GM12878 (cell line): ENCODE measurements at regions not wholly inside any gene's neighbourhood (a gene's known extent, or its start where the extent isn't known, plus 50 kb on each side); places are given as distances from the start of the nearest gene placed in this dataset.

Source experiments
- ATAC-seq: fragments of 200-7000 bp; cut with Tn5 transposase; 3 replicates; pipeline ENCODE4 v1.9.1; 2020; ENCODE audit warnings: mild to moderate bottlenecking, moderate library complexity
- BruUV-seq: library from RNA; stranded (reverse); fragments of 400-500 nt; replicated peaks from 2 replicates; lab custom pipeline; 2021; lab: Mats Ljungman, UMichigan
- CTCF ChIA-PET: fragments of 300-600 bp; sonication (Branson Sonifier 250); formaldehyde crosslinking; extraction: SDS; loops from one replicate; lab custom pipeline; 2021; ENCODE audit warnings: inconsistent platforms; lab: Yijun Ruan, JAX
- POLR2A ChIA-PET: fragments of 350-600 bp; formaldehyde crosslinking; extraction: SDS; loops from one replicate; lab custom pipeline; 2021; ENCODE audit warnings: inconsistent platforms; lab: Charles Lee
- RAD21 ChIA-PET: fragments of 300-600 bp; sonication (Branson Sonifier 250); formaldehyde crosslinking; loops from one replicate; lab custom pipeline; 2023; ENCODE audit warnings: antibody characterized with exemption; ENCODE audit not compliant: unreplicated experiment; lab: Charles Lee
- SMC1A ChIA-PET: fragments of 300-600 bp; sonication (Branson Sonifier 250); formaldehyde crosslinking; loops from one replicate; lab custom pipeline; 2023; ENCODE audit not compliant: unreplicated experiment, uncharacterized antibody; lab: Charles Lee
- DNase-seq: peaks from one replicate; pipeline ENCODE4 v3.0.0-alpha.2; 2011; ENCODE audit warnings: low read depth, low spot score
- FAIRE-seq: peaks from 3 replicates; lab custom pipeline; 2011; peaks lifted over from hg19 to GRCh38; lab: Jason Lieb, UNC
- H2AFZ ChIP-seq: 2 replicates; pipeline ENCODE4 v1.6.0; 2011; ENCODE audit warnings: low read depth, low read length, control low read depth; ENCODE audit not compliant: control insufficient read depth
- H3K27ac ChIP-seq: 2 replicates; pipeline ENCODE4 v1.5.1; 2011; ENCODE audit warnings: control low read depth; ENCODE audit not compliant: control insufficient read depth, insufficient read depth
- H3K27me3 ChIP-seq, 2 experiments: replicated peaks in 1 of 2; 2 replicates each; pipeline versions ENCODE4 v1.6.0 to v1.6.1; 2011; ENCODE audit warnings: low read length in 1 of 2; ENCODE audit not compliant: control insufficient read depth in 2 of 2, insufficient read depth in 2 of 2
- H3K36me3 ChIP-seq, 2 experiments: 2 replicates each; pipeline ENCODE4 v1.5.1; 2011; ENCODE audit warnings: low read length in 1 of 2; ENCODE audit not compliant: control insufficient read depth in 2 of 2, insufficient read depth in 2 of 2
- H3K4me1 ChIP-seq: 2 replicates; pipeline ENCODE4 v1.6.1; 2011; ENCODE audit warnings: mild to moderate bottlenecking, low read length, moderate library complexity, mixed read lengths; ENCODE audit not compliant: control insufficient read depth, insufficient read depth
- H3K4me2 ChIP-seq: 2 replicates; pipeline ENCODE4 v1.6.0; 2011; ENCODE audit warnings: control low read depth; ENCODE audit not compliant: control insufficient read depth, insufficient read depth
- H3K4me3 ChIP-seq: fragments of 200-600 bp; sonication (generic); 2 replicates; pipeline ENCODE4 v1.5.1; 2016
- H3K79me2 ChIP-seq: 2 replicates; pipeline ENCODE4 v1.6.0; 2011; ENCODE audit warnings: low read length; ENCODE audit not compliant: control insufficient read depth, insufficient read depth
- H3K9ac ChIP-seq: 2 replicates; pipeline ENCODE4 v1.8.0; 2011; ENCODE audit warnings: low read length, control low read depth, mixed read lengths; ENCODE audit not compliant: control insufficient read depth, insufficient read depth
- H3K9me3 ChIP-seq: replicated peaks from 3 replicates; pipeline ENCODE4 v1.5.1; 2011; ENCODE audit warnings: mild to moderate bottlenecking, low read length; ENCODE audit not compliant: control insufficient read depth, insufficient read depth
- H4K20me1 ChIP-seq: 2 replicates; pipeline ENCODE4 v1.6.0; 2011; ENCODE audit not compliant: control insufficient read depth, insufficient read depth
- CBFB ChIP-seq: IDR thresholded peaks from 2 replicates; pipeline ENCODE4 v1.6.1; 2016; ENCODE audit warnings: antibody characterized with exemption, low read depth
- CBX5 ChIP-seq: sonication (generic); IDR thresholded peaks from 2 replicates; pipeline ENCODE4 v1.6.1; 2016; ENCODE audit warnings: low read depth, moderate library complexity, mild to moderate bottlenecking, inconsistent platforms
- E2F4 ChIP-seq: IDR thresholded peaks from 2 replicates; pipeline ENCODE4 v1.6.1; 2012; ENCODE audit warnings: low read depth, low read length, improper control_type of control experiment
- GATAD2B ChIP-seq: fragments of 450-650 bp; conservative IDR thresholded peaks from 2 replicates; pipeline ENCODE4 v1.6.1; 2017; ENCODE audit warnings: low read depth, mild to moderate bottlenecking, moderate library complexity
- HCFC1 ChIP-seq: fragments of 150-350 bp; IDR thresholded peaks from 2 replicates; pipeline ENCODE4 v1.6.1; 2014; ENCODE audit warnings: low read length
- KAT2A ChIP-seq: conservative IDR thresholded peaks from 2 replicates; pipeline ENCODE4 v1.6.1; 2011; ENCODE audit warnings: low read depth, low read length; ENCODE audit not compliant: control insufficient read depth
- NR2F1 ChIP-seq: fragments of 450-650 bp; conservative IDR thresholded peaks from 2 replicates; pipeline ENCODE4 v1.6.1; 2017; ENCODE audit warnings: mild to moderate bottlenecking
- RCOR1 ChIP-seq: conservative IDR thresholded peaks from 2 replicates; pipeline ENCODE4 v1.6.1; 2012; ENCODE audit warnings: low read depth, low read length, improper control_type of control experiment
- SIX5 ChIP-seq: IDR thresholded peaks from 2 replicates; pipeline ENCODE4 v1.6.1; 2011; ENCODE audit warnings: mild to moderate bottlenecking, low read depth, low read length, moderate library complexity; ENCODE audit not compliant: severe bottlenecking
- SREBF2 ChIP-seq: IDR thresholded peaks from 2 replicates; pipeline ENCODE4 v1.6.1; 2012; ENCODE audit warnings: mild to moderate bottlenecking, low read length
- TARDBP ChIP-seq: IDR thresholded peaks from 2 replicates; pipeline ENCODE4 v1.6.1; 2016; ENCODE audit warnings: borderline replicate concordance
- TCF3 ChIP-seq: IDR thresholded peaks from 2 replicates; pipeline ENCODE4 v1.6.1; 2012; ENCODE audit warnings: low read depth, mild to moderate bottlenecking, low read length, borderline replicate concordance; ENCODE audit not compliant: insufficient read depth
- ZNF217 ChIP-seq: fragments of 450-650 bp; IDR thresholded peaks from 2 replicates; pipeline ENCODE4 v1.6.1; 2017; ENCODE audit warnings: antibody characterized with exemption, mild to moderate bottlenecking
- WGBS: methylation state at CpG from one replicate; pipeline ENCODE4 v1.1.6; 2016; ENCODE audit warnings: low lambda C conversion rate; ENCODE audit not compliant: insufficient replicate concordance, insufficient coverage; ENCODE audit errors: missing lambda C conversion rate; 5-methylcytosine and 5-hydroxymethylcytosine counted together
- in situ Hi-C: fragments of 300-500 bp; cut with MboI; formaldehyde crosslinking; loops from 9 replicates; pipeline ENCODE4 v1.14.3; 2018; ENCODE audit warnings: mixed read lengths
- intact Hi-C: fragments of 100-400 bp; cut with micrococcal nuclease; formaldehyde crosslinking; loops from one replicate; pipeline ENCODE4 v1.14.2; 2022; ENCODE audit not compliant: unreplicated experiment

GRCh38 chr6:93819189-93819588 is 399.8 kb upstream of the EPHA7 start:
- Histone ChIP-seq H3K9me3 (no peaks in the 10 kb centered on the region), H3K27ac (no peak overlapping the region), H2AFZ (no peak overlapping the region), H3K79me2 (no peaks in the 10 kb centered on the region), H3K4me3 (no peak overlapping the region), H4K20me1 (no peaks in the 10 kb centered on the region), H3K4me2 (no peak overlapping the region), H3K9ac (no peak overlapping the region), H3K4me1 (no peaks in the 10 kb centered on the region), H3K27me3 (no peaks in the 10 kb centered on the region), H3K36me3 (no peaks in the 10 kb centered on the region)
- SMC1A ChIA-PET = interaction anchor here (1.5 kb wide), 1 partner anchor 10 kb away, joined by 5 read pairs; no protein-coding TSS in a partner anchor
- CTCF ChIA-PET = no interaction called here
- TF ChIP-seq ZNF217 (no peak), TCF3 (no peak), SIX5 (no peak), SREBF2 (no peak), NR2F1 (no peak), RCOR1 (no peak), KAT2A (no peak), E2F4 (no peak), TARDBP (no peak), HCFC1 (no peak), CBFB (no peak), GATAD2B (no peak), CBX5 (no peak)
- 2% methylated on average over 3 of the region's 3 CpGs for WGBS
- POLR2A ChIA-PET = no interaction called here
- in situ Hi-C loops = no loop called here
- no TSS peak for BruUV-seq
- no peak for ATAC-seq
- FAIRE-seq = no peak
- RAD21 ChIA-PET = no interaction called here
- intact Hi-C loops = no loop called here
- DNase-seq = no peak
